RWPE2 (cell line): ENCODE measurements at regions not wholly inside any gene's neighbourhood (a gene's known extent, or its start where the extent isn't known, plus 50 kb on each side); places are given as distances from the start of the nearest gene placed in this dataset.

Experiments used
- ATAC-seq: fragments of 200-7000 bp; cut with Tn5 transposase; 3 replicates; pipeline ENCODE4 v1.9.1; 2021; ENCODE audit warnings: low read depth
- DNase-seq: peaks from one replicate; pipeline ENCODE4 v3.0.0-alpha.2; 2020; ENCODE audit warnings: low spot score
- H3K27ac ChIP-seq: fragments of 450-650 bp; 2 replicates; pipeline ENCODE4 v1.5.1; 2017; ENCODE audit warnings: mild to moderate bottlenecking; ENCODE audit not compliant: poor library complexity, severe bottlenecking
- H3K27me3 ChIP-seq: fragments of 250-450 bp; sonication (Bioruptor Pico); 2 replicates; pipeline ENCODE4 v1.5.1; 2021; ENCODE audit warnings: mild to moderate bottlenecking, moderate library complexity; ENCODE audit not compliant: insufficient read depth, poor library complexity, severe bottlenecking
- H3K36me3 ChIP-seq: fragments of 250-450 bp; sonication (Bioruptor Pico); 2 replicates; pipeline ENCODE4 v1.5.1; 2020; ENCODE audit warnings: low read depth, mild to moderate bottlenecking, moderate library complexity
- H3K4me1 ChIP-seq: fragments of 250-450 bp; sonication (Bioruptor Pico); 2 replicates; pipeline ENCODE4 v1.5.1; 2021; ENCODE audit warnings: mild to moderate bottlenecking, moderate library complexity; ENCODE audit not compliant: insufficient read depth, poor library complexity, severe bottlenecking
- H3K4me3 ChIP-seq: fragments of 250-450 bp; sonication (Bioruptor Pico); 2 replicates; pipeline ENCODE4 v1.5.1; 2021; ENCODE audit warnings: mild to moderate bottlenecking, moderate library complexity; ENCODE audit not compliant: severe bottlenecking
- H3K9me3 ChIP-seq: fragments of 250-450 bp; sonication (Bioruptor Pico); 2 replicates; pipeline ENCODE4 v1.5.1; 2021; ENCODE audit warnings: mild to moderate bottlenecking, moderate library complexity; ENCODE audit not compliant: severe bottlenecking
- CTCF ChIP-seq: fragments of 450-650 bp; IDR thresholded peaks from one replicate; pipeline ENCODE4 v1.5.1; 2017; ENCODE audit warnings: mild to moderate bottlenecking, moderate library complexity; ENCODE audit not compliant: poor library complexity, severe bottlenecking

GRCh38 chr7:153443032-153443701 is 609.0 kb upstream of the DPP6 start:
- DNase-seq, result no peak
- TF ChIP-seq CTCF, result no peak

GRCh38 chr7:153444641-153445040 is 607.6 kb upstream of the DPP6 start:
- TF ChIP-seq CTCF, result no peak
- no peak overlapping the region for H3K27ac ChIP-seq
- no peak overlapping the region for H3K4me3 ChIP-seq
- ATAC-seq, result no peak
- no peaks in the 10 kb centered on the region for H3K9me3 ChIP-seq
- no peaks in the 10 kb centered on the region for H3K4me1 ChIP-seq
- DNase-seq, result no peak
- H3K36me3 ChIP-seq, result no peaks in the 10 kb centered on the region
- H3K27me3 ChIP-seq, result no peaks in the 10 kb centered on the region

More at GRCh38 chr7:153443032-153443701, 609.0 kb upstream of the DPP6 start:
- H3K4me1 ChIP-seq, result no peaks in the 10 kb centered on the region
- no peak overlapping the region for H3K27ac ChIP-seq
- H3K27me3 ChIP-seq, result no peaks in the 10 kb centered on the region
- no peak for ATAC-seq
- no peaks in the 10 kb centered on the region for H3K9me3 ChIP-seq
- no peaks in the 10 kb centered on the region for H3K36me3 ChIP-seq
- H3K4me3 ChIP-seq, result no peak overlapping the region

- Histone ChIP-seq H3K4me3 (no peak overlapping the region), H3K9me3 (no peaks in the 10 kb centered on the region), H3K36me3 (no peaks in the 10 kb centered on the region), H3K4me1 (no peaks in the 10 kb centered on the region), H3K27ac (no peak overlapping the region), H3K27me3 (no peaks in the 10 kb centered on the region)
- TF ChIP-seq CTCF, result no peak
- DNase-seq, result no peak
- ATAC-seq, result no peak
These were observed 606.6 kb upstream of the DPP6 start for GRCh38 chr7:153445641-153446040.

- no peak for TF ChIP-seq CTCF
- Histone ChIP-seq H3K36me3 (no peaks in the 10 kb centered on the region), H3K4me1 (no peaks in the 10 kb centered on the region), H3K27ac (no peak overlapping the region), H3K27me3 (no peaks in the 10 kb centered on the region), H3K9me3 (no peaks in the 10 kb centered on the region), H3K4me3 (no peak overlapping the region)
- DNase-seq (no peak), ATAC-seq (no peak)
These were observed 605.7 kb upstream of the DPP6 start for GRCh38 chr7:153446490-153446889.

- H3K27me3 ChIP-seq, result no peaks in the 10 kb centered on the region
- H3K36me3 ChIP-seq, result no peaks in the 10 kb centered on the region
- no peak overlapping the region for H3K27ac ChIP-seq
- no peaks in the 10 kb centered on the region for H3K4me1 ChIP-seq
- ATAC-seq, result no peak
- H3K9me3 ChIP-seq, result no peaks in the 10 kb centered on the region
- TF ChIP-seq CTCF, result no peak
- H3K4me3 ChIP-seq, result no peak overlapping the region
- DNase-seq, result no peak
These were observed 605.2 kb upstream of the DPP6 start for GRCh38 chr7:153447011-153447410.
